HG03039 (cell line): ENCODE measurements at regions not wholly inside any gene's neighbourhood (a gene's known extent, or its start where the extent isn't known, plus 50 kb on each side); places are given as distances from the start of the nearest gene placed in this dataset.

Experiments
- ATAC-seq: cut with Tn5 transposase; IDR thresholded peaks from one replicate; pipeline ENCODE4 v1.9.1; 2021; ENCODE audit warnings: mild to moderate bottlenecking, moderate library complexity; ENCODE audit not compliant: unreplicated experiment

GRCh38 chr3:87175732-87176131, 51.4 kb upstream of the CHMP2B start:
- ATAC-seq: no peak

- no peak for ATAC-seq
Measured at GRCh38 chr3:87173776-87174175, 53.3 kb upstream of the CHMP2B start.

- no peak for ATAC-seq
Measured at GRCh38 chr3:87173071-87173470, 54.0 kb upstream of the CHMP2B start.

DNA sequence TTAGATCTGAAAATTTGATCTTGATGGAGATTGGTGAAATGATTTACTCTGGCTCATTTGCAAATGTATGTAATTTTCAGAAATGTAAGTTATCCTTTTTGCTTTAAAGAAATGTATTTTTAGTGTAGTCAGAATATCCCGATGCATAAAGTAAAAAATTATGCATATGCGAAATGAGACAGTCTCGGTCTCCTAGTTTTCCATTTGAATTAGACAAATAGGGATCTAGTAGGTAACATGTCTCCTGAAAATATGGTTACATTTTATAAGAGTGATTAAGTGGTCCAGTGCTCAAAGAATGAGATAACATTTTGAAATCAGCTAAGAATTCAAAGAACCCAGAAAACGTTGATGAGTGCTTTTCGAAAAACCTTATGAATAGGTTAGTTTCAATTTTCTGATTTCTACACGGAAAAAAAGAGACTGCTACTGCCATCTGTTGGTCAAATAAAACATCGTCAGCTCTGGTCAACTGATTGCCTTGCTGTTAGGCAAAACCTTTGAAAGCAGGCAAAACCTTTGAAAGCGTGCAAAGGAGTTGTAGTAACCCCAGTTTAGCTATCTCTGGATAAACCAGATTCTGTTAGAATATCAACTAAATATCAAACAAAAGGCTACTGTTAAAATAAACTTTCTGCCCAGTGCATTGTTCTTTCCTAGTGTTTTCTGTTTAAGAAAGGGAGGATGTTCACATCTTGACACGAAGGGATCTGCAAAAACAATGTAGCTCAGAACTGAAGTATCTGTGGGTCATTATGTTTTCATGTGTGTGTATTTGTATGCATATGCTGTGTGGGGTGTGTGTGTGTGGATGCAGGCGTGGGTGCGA, 59.3 kb upstream of the CHMP2B start:
- ATAC-seq: peak; percentile 84

- ATAC-seq: no peak
Measured at GRCh38 chr3:87164245-87164644, 62.9 kb upstream of the CHMP2B start.

GRCh38 chr3:87161851-87162250, 65.3 kb upstream of the CHMP2B start:
- no peak for ATAC-seq

DNA sequence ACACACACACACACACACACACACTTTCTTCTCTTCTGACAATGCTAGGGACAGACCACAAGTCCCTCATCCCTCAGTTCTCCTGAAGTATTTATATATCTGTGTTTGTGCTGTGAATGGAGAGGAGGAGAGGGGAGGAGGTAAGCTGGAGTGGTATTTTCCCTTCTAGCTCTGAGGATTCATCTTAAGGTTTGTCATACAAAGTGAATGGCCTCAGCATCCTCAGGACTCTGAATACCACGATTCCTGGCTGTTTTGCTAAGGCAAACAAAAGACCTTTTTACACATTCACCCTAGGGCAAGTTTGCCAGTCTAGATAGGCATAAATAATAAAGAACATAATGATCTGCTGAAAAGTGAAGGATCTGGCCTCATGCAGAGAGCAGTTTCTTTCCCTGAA, 65.7 kb upstream of the CHMP2B start:
- ATAC-seq: no peak

DNA sequence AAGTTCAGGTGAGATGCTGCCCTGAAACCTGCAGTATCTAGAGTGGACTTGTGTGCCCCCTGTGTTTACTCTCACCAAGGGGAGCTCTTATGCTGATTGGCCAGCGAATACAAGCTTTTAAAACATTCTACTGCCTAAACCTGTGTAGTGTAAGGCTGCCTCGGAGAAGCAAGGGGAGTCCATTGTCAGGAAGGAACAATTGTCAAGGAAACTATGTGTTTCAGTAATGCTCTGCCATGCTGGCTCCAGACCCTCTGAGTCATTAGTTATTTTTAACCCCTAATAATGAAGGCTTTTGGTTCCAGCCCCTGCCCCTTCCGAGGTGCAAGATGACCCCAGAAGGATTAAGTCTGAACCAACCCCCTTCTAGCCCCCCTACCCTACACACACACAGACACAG, 66.1 kb upstream of the CHMP2B start:
- no peak for ATAC-seq

GRCh38 chr3:87158823-87159222, 68.3 kb upstream of the CHMP2B start:
- ATAC-seq: no peak

DNA sequence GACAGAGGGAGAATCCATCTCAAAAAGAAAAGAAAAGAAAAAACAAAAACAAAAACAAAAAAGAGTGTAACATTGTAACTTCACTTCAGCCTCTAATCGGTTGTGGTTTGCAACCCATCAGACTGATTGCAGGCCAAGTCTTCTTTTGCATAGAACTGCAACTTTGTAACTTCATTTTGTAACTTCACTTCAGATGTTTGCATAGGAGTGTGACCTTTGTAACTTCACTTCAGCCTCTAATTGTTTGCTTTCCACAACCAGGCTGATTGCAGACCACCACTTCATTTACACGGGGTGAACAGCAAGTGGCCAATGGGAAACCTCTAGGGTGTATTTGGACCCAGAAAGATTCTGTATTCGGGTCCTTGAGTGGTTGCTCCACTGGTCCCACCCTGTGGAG, 79.1 kb upstream of the CHMP2B start:
- ATAC-seq: no peak

DNA sequence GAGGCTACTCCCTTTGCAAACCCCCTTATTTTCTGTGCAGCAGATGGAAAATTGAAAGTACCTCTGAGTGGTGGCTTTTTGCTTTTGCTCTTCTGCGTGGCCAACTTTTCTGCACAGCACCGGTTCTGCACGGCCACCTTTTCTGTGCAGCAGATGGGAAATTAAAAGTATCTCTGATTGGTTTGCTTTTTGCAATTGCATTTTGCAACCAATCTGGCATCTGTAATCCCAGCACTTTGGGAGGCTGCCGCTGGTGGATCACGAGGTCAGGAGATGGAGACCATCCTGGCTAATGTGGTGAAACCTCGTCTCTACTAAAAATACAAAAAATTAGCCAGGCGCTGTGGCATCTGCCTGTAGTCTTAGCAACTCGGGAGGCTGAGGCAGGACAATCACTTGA, 79.5 kb upstream of the CHMP2B start:
- ATAC-seq: no peak

DNA sequence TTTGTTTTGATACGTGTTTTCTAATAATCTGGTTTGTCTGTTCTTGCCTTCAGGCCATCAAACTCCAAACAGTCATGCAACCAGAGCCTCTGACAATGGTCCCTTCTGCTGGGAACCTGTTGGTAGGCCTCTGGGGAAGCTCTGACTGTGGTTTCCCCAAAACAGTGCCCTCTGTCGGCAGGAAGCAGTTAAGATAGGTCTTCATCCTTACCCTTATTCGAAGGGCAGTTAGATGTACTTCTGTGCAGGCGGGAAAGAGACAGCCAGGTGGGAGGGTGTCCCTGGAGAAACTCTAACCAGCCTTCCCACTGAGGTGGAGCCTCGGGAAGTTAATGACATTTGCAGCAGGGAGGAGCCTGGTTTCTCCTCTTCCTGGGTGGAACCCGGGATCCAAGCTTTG, 81.6 kb upstream of the CHMP2B start:
- peak; percentile 92 for ATAC-seq

GRCh38 chr3:87136066-87136596, 91.0 kb upstream of the CHMP2B start:
- ATAC-seq: no peak

GRCh38 chr3:87135412-87135811, 91.7 kb upstream of the CHMP2B start:
- no peak for ATAC-seq

GRCh38 chr3:87132801-87133200, 94.3 kb upstream of the CHMP2B start:
- ATAC-seq: no peak

DNA sequence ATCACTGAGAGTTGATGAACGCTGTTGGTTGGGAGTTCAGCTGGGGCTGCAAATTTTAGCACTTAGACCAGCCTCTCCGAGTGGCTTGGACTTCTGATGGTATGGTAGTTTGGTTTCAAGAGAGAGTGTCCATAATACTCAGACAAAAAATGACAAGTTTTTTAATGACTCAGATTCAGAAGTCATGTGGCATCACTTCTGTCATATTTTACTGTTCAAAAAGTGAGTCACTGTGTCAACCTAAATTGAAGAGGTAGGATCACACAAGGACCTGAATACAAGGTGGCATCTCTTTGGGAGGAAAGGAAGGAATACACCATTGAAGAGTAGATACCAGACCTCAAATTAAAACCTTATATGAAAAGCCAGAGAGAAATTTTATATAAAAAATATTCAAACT, 99.1 kb upstream of the CHMP2B start:
- ATAC-seq: no peak

GRCh38 chr3:87127281-87127680, 99.8 kb upstream of the CHMP2B start:
- ATAC-seq: no peak

GRCh38 chr3:87126321-87126720, 100.8 kb upstream of the CHMP2B start:
- no peak for ATAC-seq

DNA sequence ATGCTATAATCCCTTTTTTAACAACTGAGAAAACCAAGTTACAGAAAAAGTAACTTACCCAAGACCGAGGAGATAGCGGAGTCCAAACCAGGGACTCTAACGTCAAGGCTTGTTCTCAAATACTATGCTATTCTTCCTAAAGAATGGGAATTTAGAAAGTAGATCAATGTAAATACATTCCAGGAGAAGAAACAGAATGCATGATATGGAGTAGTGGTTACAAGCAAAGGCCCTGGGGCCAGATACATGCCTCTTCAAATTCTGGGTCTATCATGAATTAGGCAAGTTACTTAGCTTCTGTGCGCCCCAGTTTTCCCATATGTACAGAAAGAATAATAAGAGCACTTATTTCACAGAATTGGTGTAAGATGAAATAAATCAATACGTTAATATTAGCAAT, 102.0 kb upstream of the CHMP2B start:
- no peak for ATAC-seq

DNA sequence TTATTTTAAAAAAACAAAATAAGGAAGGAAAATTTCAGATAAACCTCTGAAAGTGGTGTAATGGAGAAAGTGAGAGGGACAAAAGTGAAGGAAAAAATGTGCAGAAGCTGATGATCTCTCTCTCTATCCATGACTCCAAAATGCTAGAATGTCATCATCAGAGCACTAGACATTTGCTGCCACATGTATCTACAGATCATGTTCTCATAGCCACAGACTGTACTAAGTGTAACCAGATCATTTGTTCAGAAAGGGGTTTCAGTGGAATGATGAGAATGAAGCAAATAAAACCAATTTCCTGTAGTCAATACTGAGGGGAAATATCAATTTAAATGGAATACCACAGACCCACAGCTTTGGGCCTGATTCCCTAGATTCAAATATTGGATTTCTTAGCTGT, 104.3 kb upstream of the CHMP2B start:
- no peak for ATAC-seq

DNA sequence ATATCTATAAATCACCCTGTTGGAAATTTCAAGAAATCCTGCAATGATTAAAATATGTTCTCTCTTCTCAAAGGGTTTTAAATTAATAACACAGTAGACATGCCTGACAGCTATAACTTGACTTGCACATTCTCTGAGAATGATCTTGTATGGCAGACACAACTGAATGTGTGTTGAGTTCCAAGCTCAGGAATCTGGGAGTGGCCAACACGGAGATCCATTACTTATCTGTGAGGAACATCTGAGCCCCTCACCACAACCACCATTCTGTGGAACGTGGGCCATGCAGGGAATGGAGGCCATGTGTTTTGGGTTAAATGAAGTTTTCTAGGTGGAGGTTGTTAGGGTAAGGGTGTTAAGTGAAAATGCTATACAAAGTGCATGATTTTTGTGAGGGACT, 105.3 kb upstream of the CHMP2B start:
- ATAC-seq: no peak

- ATAC-seq: no peak
Measured at GRCh38 chr3:87120881-87121280, 106.2 kb upstream of the CHMP2B start.

- ATAC-seq: no peak
Measured at GRCh38 chr3:87120236-87120635, 106.9 kb upstream of the CHMP2B start.
